A549 (cell line): ENCODE measurements at regions not wholly inside any gene's neighbourhood (a gene's known extent, or its start where the extent isn't known, plus 50 kb on each side); places are given as distances from the start of the nearest gene placed in this dataset.

Experiments
- ATAC-seq, 2 experiments: fragments of 200-7000 bp in 1 of 2; fragments of >200 bp in 1 of 2; cut with Nextera tagmentation in 1 of 2; cut with Tn5 transposase in 1 of 2; 3 replicates each; pipeline versions ENCODE4 v1.8.0 to v1.9.1; 2018 to 2020; ENCODE audit warnings: mild to moderate bottlenecking in 1 of 2, moderate library complexity in 1 of 2
- CTCF ChIA-PET: fragments of 300-600 bp; sonication (Branson Sonifier 250); formaldehyde crosslinking; extraction: SDS; loops from one replicate; lab custom pipeline; 2021; ENCODE audit warnings: antibody characterized with exemption, inconsistent platforms; lab: Yijun Ruan, JAX
- POLR2A ChIA-PET: fragments of 350-600 bp; formaldehyde crosslinking; extraction: SDS; loops from one replicate; lab custom pipeline; 2021; ENCODE audit warnings: antibody characterized with exemption, inconsistent platforms; lab: Yijun Ruan, JAX
- DNase-seq, 2 experiments: peaks; one replicate each; pipeline versions ENCODE4 v3.0.0 to v3.0.0-alpha.2; 2011 to 2016; ENCODE audit warnings: low read depth in 1 of 2, low spot score in 1 of 2
- FAIRE-seq: peaks from 2 replicates; lab custom pipeline; 2011; peaks lifted over from hg19 to GRCh38; lab: Jason Lieb, UNC
- H3K27ac ChIP-seq, 2 experiments: fragments of >200 bp; sonication (Bioruptor Twin); formaldehyde crosslinking; 3 replicates each; pipeline ENCODE4 v1.5.1; 2016 to 2017
- H3K4me1 ChIP-seq: fragments of >200 bp; sonication (Bioruptor Twin); formaldehyde crosslinking; 3 replicates; pipeline ENCODE4 v1.6.1; 2016
- H3K4me2 ChIP-seq: fragments of >200 bp; sonication (Bioruptor Twin); formaldehyde crosslinking; 3 replicates; pipeline ENCODE4 v1.6.1; 2016
- H3K4me3 ChIP-seq: fragments of >200 bp; sonication (Bioruptor Twin); formaldehyde crosslinking; 3 replicates; pipeline ENCODE4 v1.5.1; 2016
- H3K9me3 ChIP-seq: fragments of >200 bp; sonication (Bioruptor Twin); formaldehyde crosslinking; 3 replicates; pipeline ENCODE4 v1.6.1; 2016
- CBX2 ChIP-seq: fragments of 200-600 bp; sonication (generic); IDR thresholded peaks from 2 replicates; pipeline ENCODE4 v1.6.1; 2016; ENCODE audit warnings: low read depth, mild to moderate bottlenecking, borderline replicate concordance
- EHF ChIP-seq: fragments of 250-450 bp; sonication (Bioruptor Pico); IDR thresholded peaks from 2 replicates; pipeline ENCODE4 v1.5.0; 2020; ENCODE audit warnings: mild to moderate bottlenecking
- FOSL2 ChIP-seq, 2 experiments: fragments of 450-650 bp in 1 of 2; fragments of >200 bp in 1 of 2; sonication (Bioruptor Twin) in 1 of 2; formaldehyde crosslinking; IDR thresholded peaks; 2 replicates each; pipeline versions ENCODE4 v1.5.0 to v1.6.1; 2016 to 2020; ENCODE audit warnings: mild to moderate bottlenecking in 1 of 2, moderate library complexity in 1 of 2
- FOXS1 ChIP-seq: fragments of 250-450 bp; sonication (Bioruptor Pico); IDR thresholded peaks from 2 replicates; pipeline ENCODE4 v1.5.0; 2020; ENCODE audit warnings: mild to moderate bottlenecking, moderate library complexity
- GATA3 ChIP-seq: IDR thresholded peaks from 2 replicates; pipeline ENCODE4 v1.6.1; 2012; ENCODE audit warnings: borderline replicate concordance
- HDAC2 ChIP-seq: fragments of 200-600 bp; sonication (generic); IDR thresholded peaks from 2 replicates; pipeline ENCODE4 v1.6.1; 2016
- HOXA7 ChIP-seq: fragments of 250-450 bp; sonication (Bioruptor Pico); IDR thresholded peaks from 2 replicates; pipeline ENCODE4 v1.5.0; 2020; ENCODE audit warnings: mild to moderate bottlenecking, moderate library complexity
- HOXB13 ChIP-seq: fragments of 250-450 bp; sonication (Bioruptor Pico); IDR thresholded peaks from 2 replicates; pipeline ENCODE4 v1.5.0; 2020; ENCODE audit warnings: low read depth, mild to moderate bottlenecking, moderate library complexity
- KDM5A ChIP-seq: fragments of 200-600 bp; sonication (generic); IDR thresholded peaks from 2 replicates; pipeline ENCODE4 v1.6.1; 2016; ENCODE audit warnings: antibody characterized with exemption, mild to moderate bottlenecking
- MYC ChIP-seq: IDR thresholded peaks from 2 replicates; pipeline ENCODE4 v1.6.1; 2012; ENCODE audit warnings: mild to moderate bottlenecking, inconsistent platforms, low read length, improper control_type of control experiment, borderline replicate concordance
- RFX5 ChIP-seq: fragments of 450-650 bp; IDR thresholded peaks from 2 replicates; pipeline ENCODE4 v1.7.1; 2014; ENCODE audit warnings: antibody characterized with exemption, mild to moderate bottlenecking, moderate library complexity
- TFCP2L1 ChIP-seq: fragments of 250-450 bp; sonication (Bioruptor Pico); IDR thresholded peaks from 2 replicates; pipeline ENCODE4 v1.5.0; 2021; ENCODE audit warnings: mild to moderate bottlenecking
- WGBS: methylation state at CpG from one replicate; pipeline ENCODE4 v1.1.6; 2017; ENCODE audit errors: missing lambda C conversion rate; 5-methylcytosine and 5-hydroxymethylcytosine counted together
- TF ChIP-seq, protein P1 (sequence below): fragments of 250-450 bp; sonication (Bioruptor Pico); IDR thresholded peaks from 2 replicates; pipeline ENCODE4 v1.5.0; 2021; ENCODE audit warnings: mild to moderate bottlenecking, moderate library complexity, borderline replicate concordance
- TF ChIP-seq, protein P2 (sequence below): fragments of 150-350 bp; IDR thresholded peaks from 2 replicates; pipeline ENCODE4 v1.6.1; 2014; ENCODE audit warnings: low read depth, mild to moderate bottlenecking, low read length
- TF ChIP-seq, protein P3 (sequence below): fragments of 450-650 bp; IDR thresholded peaks from 2 replicates; pipeline ENCODE4 v1.6.1; 2014; ENCODE audit warnings: antibody characterized with exemption
- TF ChIP-seq, protein P4 (sequence below): fragments of >200 bp; sonication (Bioruptor Twin); formaldehyde crosslinking; IDR thresholded peaks from 3 replicates; pipeline ENCODE4 v1.6.1; 2016
- TF ChIP-seq, protein P5 (sequence below): IDR thresholded peaks from 2 replicates; pipeline ENCODE4 v1.6.1; 2012
- TF ChIP-seq, protein P6 (sequence below): IDR thresholded peaks from 2 replicates; pipeline ENCODE4 v1.6.1; 2012; ENCODE audit warnings: low read depth, borderline replicate concordance

DNA sequence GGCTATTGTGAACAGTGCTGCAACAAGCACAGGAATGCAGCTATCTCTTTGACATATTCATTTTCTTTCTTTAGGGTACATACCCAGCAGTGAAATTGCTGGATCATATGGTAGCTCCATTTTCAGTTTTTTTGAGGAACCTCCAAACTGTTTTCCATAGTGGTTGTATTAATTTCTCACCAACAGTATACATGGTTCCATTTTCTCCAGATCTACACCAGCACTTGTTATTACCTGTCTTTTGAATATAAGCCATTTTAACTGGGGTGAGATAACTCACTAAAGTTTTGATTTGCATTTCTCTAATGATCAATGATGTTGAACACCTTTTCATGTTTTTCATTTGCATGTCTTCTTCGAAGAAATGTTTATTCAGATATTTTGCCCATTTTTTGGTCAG is 241.1 kb upstream of the AGTR2 start:
- WGBS, result 94% methylated on average over 1 of the region's 1 CpG

DNA sequence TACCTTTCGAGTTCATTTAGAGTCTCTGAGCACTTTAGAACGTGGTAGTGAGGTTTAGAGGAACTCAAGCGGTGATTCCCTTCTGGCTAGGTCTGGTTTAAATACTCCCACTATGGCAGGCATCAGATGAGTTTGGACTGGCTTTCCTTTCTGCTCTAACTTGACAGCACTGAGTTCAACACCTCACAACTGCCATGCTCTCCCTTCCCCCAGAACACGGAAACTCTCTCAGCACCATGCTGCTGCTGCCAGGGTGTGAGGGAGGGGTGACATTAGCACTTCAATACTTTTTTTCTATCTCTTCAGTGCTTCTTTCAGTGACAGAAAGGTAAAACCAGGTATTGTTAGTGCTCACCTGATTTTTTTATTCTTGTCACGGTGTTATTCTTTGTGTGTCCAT is 234.5 kb upstream of the AGTR2 start:
- H3K4me2 ChIP-seq, result no peak overlapping the region
- ATAC-seq (no peak), FAIRE-seq (no peak), DNase-seq (no peak)
- WGBS, result 84% methylated on average over 5 of the region's 5 CpGs
- CTCF ChIA-PET, result no interaction called here
- TF ChIP-seq EHF (CRISPR knock-in tag) (no peak), HOXB13 (CRISPR knock-in tag) (no peak), HOXA7 (no peak), KDM5A (no peak), FOSL2 (IDR thresholded peaks at IDR 0.05) (no peak), FOSL2 (CRISPR knock-in tag; IDR thresholded peaks at IDR 0.05) (no peak), HDAC2 (no peak)
- TF ChIP-seq, protein P1, sequence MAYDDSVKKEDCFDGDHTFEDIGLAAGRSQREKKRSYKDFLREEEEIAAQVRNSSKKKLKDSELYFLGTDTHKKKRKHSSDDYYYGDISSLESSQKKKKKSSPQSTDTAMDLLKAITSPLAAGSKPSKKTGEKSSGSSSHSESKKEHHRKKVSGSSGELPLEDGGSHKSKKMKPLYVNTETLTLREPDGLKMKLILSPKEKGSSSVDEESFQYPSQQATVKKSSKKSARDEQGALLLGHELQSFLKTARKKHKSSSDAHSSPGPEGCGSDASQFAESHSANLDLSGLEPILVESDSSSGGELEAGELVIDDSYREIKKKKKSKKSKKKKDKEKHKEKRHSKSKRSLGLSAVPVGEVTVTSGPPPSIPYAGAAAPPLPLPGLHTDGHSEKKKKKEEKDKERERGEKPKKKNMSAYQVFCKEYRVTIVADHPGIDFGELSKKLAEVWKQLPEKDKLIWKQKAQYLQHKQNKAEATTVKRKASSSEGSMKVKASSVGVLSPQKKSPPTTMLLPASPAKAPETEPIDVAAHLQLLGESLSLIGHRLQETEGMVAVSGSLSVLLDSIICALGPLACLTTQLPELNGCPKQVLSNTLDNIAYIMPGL (CRISPR knock-in tag), result no peak
- TF ChIP-seq, protein P2, sequence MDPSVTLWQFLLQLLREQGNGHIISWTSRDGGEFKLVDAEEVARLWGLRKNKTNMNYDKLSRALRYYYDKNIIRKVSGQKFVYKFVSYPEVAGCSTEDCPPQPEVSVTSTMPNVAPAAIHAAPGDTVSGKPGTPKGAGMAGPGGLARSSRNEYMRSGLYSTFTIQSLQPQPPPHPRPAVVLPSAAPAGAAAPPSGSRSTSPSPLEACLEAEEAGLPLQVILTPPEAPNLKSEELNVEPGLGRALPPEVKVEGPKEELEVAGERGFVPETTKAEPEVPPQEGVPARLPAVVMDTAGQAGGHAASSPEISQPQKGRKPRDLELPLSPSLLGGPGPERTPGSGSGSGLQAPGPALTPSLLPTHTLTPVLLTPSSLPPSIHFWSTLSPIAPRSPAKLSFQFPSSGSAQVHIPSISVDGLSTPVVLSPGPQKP, result no peak
- no peak overlapping the region for H3K4me3 ChIP-seq
- H3K4me1 ChIP-seq, result no peaks in the 10 kb centered on the region
- POLR2A ChIA-PET, result no interaction called here
- no peak overlapping the region for H3K27ac ChIP-seq
- H3K9me3 ChIP-seq, result peaks cover 39% of the 10 kb centered on the region

More for the DNA sequence above, 241.1 kb upstream of the AGTR2 start:
- FAIRE-seq, result no peak
- ATAC-seq, result no peak
- POLR2A ChIA-PET, result no interaction called here
- H3K4me1 ChIP-seq, result no peaks in the 10 kb centered on the region
- CTCF ChIA-PET, result no interaction called here
- H3K4me3 ChIP-seq, result no peak overlapping the region
- no peak overlapping the region for H3K4me2 ChIP-seq
- TF ChIP-seq KDM5A (no peak), HDAC2 (no peak), RFX5 (no peak), MYC (no peak), FOXS1 (CRISPR knock-in tag) (no peak), FOSL2 (IDR thresholded peaks at IDR 0.05) (no peak), FOSL2 (CRISPR knock-in tag; IDR thresholded peaks at IDR 0.05) (no peak), TFCP2L1 (CRISPR knock-in tag) (no peak), GATA3 (no peak), CBX2 (no peak)
- TF ChIP-seq, protein P3, sequence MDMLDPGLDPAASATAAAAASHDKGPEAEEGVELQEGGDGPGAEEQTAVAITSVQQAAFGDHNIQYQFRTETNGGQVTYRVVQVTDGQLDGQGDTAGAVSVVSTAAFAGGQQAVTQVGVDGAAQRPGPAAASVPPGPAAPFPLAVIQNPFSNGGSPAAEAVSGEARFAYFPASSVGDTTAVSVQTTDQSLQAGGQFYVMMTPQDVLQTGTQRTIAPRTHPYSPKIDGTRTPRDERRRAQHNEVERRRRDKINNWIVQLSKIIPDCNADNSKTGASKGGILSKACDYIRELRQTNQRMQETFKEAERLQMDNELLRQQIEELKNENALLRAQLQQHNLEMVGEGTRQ, result no peak
- TF ChIP-seq, protein P4, sequence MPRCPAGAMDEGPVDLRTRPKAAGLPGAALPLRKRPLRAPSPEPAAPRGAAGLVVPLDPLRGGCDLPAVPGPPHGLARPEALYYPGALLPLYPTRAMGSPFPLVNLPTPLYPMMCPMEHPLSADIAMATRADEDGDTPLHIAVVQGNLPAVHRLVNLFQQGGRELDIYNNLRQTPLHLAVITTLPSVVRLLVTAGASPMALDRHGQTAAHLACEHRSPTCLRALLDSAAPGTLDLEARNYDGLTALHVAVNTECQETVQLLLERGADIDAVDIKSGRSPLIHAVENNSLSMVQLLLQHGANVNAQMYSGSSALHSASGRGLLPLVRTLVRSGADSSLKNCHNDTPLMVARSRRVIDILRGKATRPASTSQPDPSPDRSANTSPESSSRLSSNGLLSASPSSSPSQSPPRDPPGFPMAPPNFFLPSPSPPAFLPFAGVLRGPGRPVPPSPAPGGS, result no peak
- TF ChIP-seq, protein P5, sequence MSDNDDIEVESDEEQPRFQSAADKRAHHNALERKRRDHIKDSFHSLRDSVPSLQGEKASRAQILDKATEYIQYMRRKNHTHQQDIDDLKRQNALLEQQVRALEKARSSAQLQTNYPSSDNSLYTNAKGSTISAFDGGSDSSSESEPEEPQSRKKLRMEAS, result no peak
- TF ChIP-seq, protein P6, sequence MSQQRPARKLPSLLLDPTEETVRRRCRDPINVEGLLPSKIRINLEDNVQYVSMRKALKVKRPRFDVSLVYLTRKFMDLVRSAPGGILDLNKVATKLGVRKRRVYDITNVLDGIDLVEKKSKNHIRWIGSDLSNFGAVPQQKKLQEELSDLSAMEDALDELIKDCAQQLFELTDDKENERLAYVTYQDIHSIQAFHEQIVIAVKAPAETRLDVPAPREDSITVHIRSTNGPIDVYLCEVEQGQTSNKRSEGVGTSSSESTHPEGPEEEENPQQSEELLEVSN, result no peak
- H3K27ac ChIP-seq, result no peak overlapping the region
- H3K9me3 ChIP-seq, result peaks cover 49% of the 10 kb centered on the region
- DNase-seq, result no peak
